Omental fat pad (tissue), 3 donors: ENCODE measurements at regions not wholly inside any gene's neighbourhood (a gene's known extent, or its start where the extent isn't known, plus 50 kb on each side); places are given as distances from the start of the nearest gene placed in this dataset.

Experiments used
- ATAC-seq: fragments of 150-250 bp; one replicate; pipeline ENCODE4 v1.9.1; 2016; ENCODE audit warnings: mild to moderate bottlenecking, moderate library complexity; ENCODE audit not compliant: low FRiP score
- DNase-seq: peaks from one replicate; pipeline ENCODE4 v3.0.0-alpha.2; 2019; ENCODE audit warnings: low spot score
- CTCF ChIP-seq, 3 donors: fragments of 450-650 bp; IDR thresholded peaks; one replicate each; pipeline ENCODE4 v1.5.1; 2016 to 2017; ENCODE audit warnings: antibody characterized with exemption in 3 of 3, mild to moderate bottlenecking in 3 of 3, moderate library complexity in 2 of 3

GRCh38 chr13:89052699-89053098 is 1381.5 kb downstream of the SLITRK5 start:
- TF ChIP-seq CTCF (IDR thresholded peaks at IDR 0.05) = no peak
- no peak for DNase-seq
- no peak for ATAC-seq

- ATAC-seq (no peak), DNase-seq (no peak)
- TF ChIP-seq CTCF (IDR thresholded peaks at IDR 0.05) = no peak
These were observed 1382.2 kb downstream of the SLITRK5 start for GRCh38 chr13:89053418-89053817.

- no peak for DNase-seq
- TF ChIP-seq CTCF (IDR thresholded peaks at IDR 0.05) = no peak
- no peak for ATAC-seq
These were observed 1386.1 kb downstream of the SLITRK5 start for GRCh38 chr13:89057274-89057673.

GRCh38 chr13:89057862-89058261 is 1386.7 kb downstream of the SLITRK5 start:
- ATAC-seq (no peak), DNase-seq (no peak)
- no peak for TF ChIP-seq CTCF (IDR thresholded peaks at IDR 0.05)

- DNase-seq = no peak
- no peak for ATAC-seq
- TF ChIP-seq CTCF (IDR thresholded peaks at IDR 0.05) = no peak
These were observed 1390.7 kb downstream of the SLITRK5 start for GRCh38 chr13:89061821-89062220.

- ATAC-seq (peak; percentile 82), DNase-seq (no peak)
- no peak for TF ChIP-seq CTCF (IDR thresholded peaks at IDR 0.05)
These were observed 1395.8 kb downstream of the SLITRK5 start for GRCh38 chr13:89066868-89067466.

GRCh38 chr13:89072979-89073378 is 1401.8 kb downstream of the SLITRK5 start:
- no peak for TF ChIP-seq CTCF (IDR thresholded peaks at IDR 0.05)
- ATAC-seq = no peak

More at GRCh38 chr13:89072979-89073378, 1401.8 kb downstream of the SLITRK5 start:
- no peak for DNase-seq
